K562 (cell line): ENCODE measurements at regions not wholly inside any gene's neighbourhood (a gene's known extent, or its start where the extent isn't known, plus 50 kb on each side); places are given as distances from the start of the nearest gene placed in this dataset.

Source experiments
- ATAC-seq: fragments of 200-7000 bp; cut with Tn5 transposase; 3 replicates; pipeline ENCODE4 v1.9.1; 2020; ENCODE audit warnings: moderate library complexity
- BruUV-seq: library from RNA; stranded (reverse); fragments of 400-500 nt; replicated peaks from 2 replicates; lab custom pipeline; 2021; lab: Mats Ljungman, UMichigan
- CTCF ChIA-PET: fragments of 300-600 bp; formaldehyde crosslinking; extraction: SDS; loops from one replicate; lab custom pipeline; 2021; ENCODE audit warnings: low intra/inter-chr PET ratio; lab: Yijun Ruan, JAX
- POLR2A ChIA-PET: fragments of 300-600, 350-650 bp; sonication (Branson Sonifier 250); formaldehyde crosslinking; extraction: SDS; loops from one replicate; lab custom pipeline; 2021; ENCODE audit warnings: antibody characterized with exemption, inconsistent platforms; lab: Yijun Ruan, JAX
- DNase-seq, 4 experiments: peaks; one replicate each; pipeline versions ENCODE4 v3.0.0 to v3.0.0-alpha.2; 2011 to 2018; ENCODE audit warnings: low spot score in 3 of 4, mixed read lengths in 3 of 4; ENCODE audit errors: extremely low read depth in 1 of 4
- FAIRE-seq: peaks from 2 replicates; lab custom pipeline; 2011; peaks lifted over from hg19 to GRCh38; lab: Jason Lieb, UNC
- H2AFZ ChIP-seq: 2 replicates; pipeline ENCODE4 v1.6.0; 2011; ENCODE audit warnings: low read depth, low read length, control low read depth, inconsistent platforms
- H3K27ac ChIP-seq: fragments of 200-600 bp; 3 replicates; pipeline ENCODE4 v1.8.0; 2011; ENCODE audit warnings: low read depth, mild to moderate bottlenecking, control low read depth, inconsistent platforms, low read length, moderate library complexity, mixed read lengths; ENCODE audit errors: extremely low read depth
- H3K27me3 ChIP-seq, 2 experiments: fragments of 300-600 bp in 1 of 2; 2 replicates in 1 of 2; 3 replicates in 1 of 2; pipeline versions ENCODE4 v1.6.0 to v1.8.0; 2011; ENCODE audit warnings: inconsistent platforms in 2 of 2, low read length in 2 of 2, mild to moderate bottlenecking in 1 of 2, mixed read lengths in 1 of 2, moderate library complexity in 1 of 2; ENCODE audit not compliant: control insufficient read depth in 2 of 2, insufficient read depth in 2 of 2
- H3K36me3 ChIP-seq: fragments of 300-600 bp; 3 replicates; pipeline ENCODE4 v1.8.0; 2011; ENCODE audit warnings: mild to moderate bottlenecking, low read length, inconsistent platforms; ENCODE audit not compliant: control insufficient read depth, insufficient read depth
- H3K4me1 ChIP-seq, 2 experiments: fragments of 200-600 bp in 1 of 2; replicated peaks in 1 of 2; 2 replicates in 1 of 2; 3 replicates in 1 of 2; pipeline versions ENCODE4 v1.5.1 to v1.8.0; 2011; ENCODE audit warnings: inconsistent platforms in 2 of 2, low read length in 2 of 2, mild to moderate bottlenecking in 1 of 2, mixed read lengths in 1 of 2, moderate library complexity in 1 of 2; ENCODE audit not compliant: control insufficient read depth in 2 of 2, insufficient read depth in 2 of 2
- H3K4me2 ChIP-seq: 2 replicates; pipeline ENCODE4 v1.6.1; 2011; ENCODE audit warnings: low read length, control low read depth, inconsistent platforms, mixed read lengths; ENCODE audit not compliant: insufficient read depth
- H3K4me3 ChIP-seq: fragments of 200-600 bp; sonication (generic), shearing (Covaris generic); 2 replicates; pipeline ENCODE4 v1.5.1; 2016; ENCODE audit warnings: control low read depth, inconsistent platforms
- H3K79me2 ChIP-seq: fragments of 200-600 bp; 3 replicates; pipeline ENCODE4 v1.8.0; 2011; ENCODE audit warnings: low read length, inconsistent platforms; ENCODE audit not compliant: control insufficient read depth, insufficient read depth
- H3K9ac ChIP-seq, 2 experiments: 2 replicates each; pipeline versions ENCODE4 v1.6.0 to v1.6.1; 2011; ENCODE audit warnings: low read depth in 2 of 2, low read length in 2 of 2, control low read depth in 1 of 2, inconsistent platforms in 1 of 2, mild to moderate bottlenecking in 1 of 2, mixed read lengths in 1 of 2; ENCODE audit not compliant: insufficient read depth in 1 of 2
- H3K9me1 ChIP-seq: one replicate; pipeline ENCODE4 v1.6.0; 2011; ENCODE audit warnings: inconsistent platforms, mild to moderate bottlenecking, low read length, moderate library complexity; ENCODE audit not compliant: control insufficient read depth, insufficient read depth
- H3K9me3 ChIP-seq: replicated peaks from 2 replicates; pipeline ENCODE4 v1.5.1; 2011; ENCODE audit warnings: low read depth, low read length, inconsistent platforms; ENCODE audit not compliant: control insufficient read depth, insufficient read depth
- H4K20me1 ChIP-seq: replicated peaks from 2 replicates; pipeline ENCODE4 v1.6.1; 2011; ENCODE audit warnings: low read length, inconsistent platforms, mixed read lengths; ENCODE audit not compliant: control insufficient read depth, insufficient read depth
- BCOR ChIP-seq: fragments of 450-650 bp; IDR thresholded peaks from 2 replicates; pipeline ENCODE4 v1.6.1; 2016
- CBX5 ChIP-seq: IDR thresholded peaks from 2 replicates; pipeline ENCODE4 v1.6.1; 2014; ENCODE audit warnings: low read depth, borderline replicate concordance
- CTBP1 ChIP-seq: fragments of 450-650 bp; IDR thresholded peaks from 2 replicates; pipeline ENCODE4 v1.6.1; 2016; ENCODE audit warnings: borderline replicate concordance
- ELK1 ChIP-seq: sonication (generic); formaldehyde crosslinking; IDR thresholded peaks from 2 replicates; pipeline ENCODE4 v1.8.1; 2022; ENCODE audit warnings: missing genetic modification reagents
- HSF4 ChIP-seq: fragments of 250-450 bp; sonication (Bioruptor Pico); IDR thresholded peaks from 2 replicates; pipeline ENCODE4 v2.1.2; 2022; ENCODE audit warnings: mild to moderate bottlenecking, moderate library complexity, borderline replicate concordance
- MAFK ChIP-seq: IDR thresholded peaks from 2 replicates; pipeline ENCODE4 v1.6.1; 2011; ENCODE audit warnings: low read length, improper control_type of control experiment
- MCM7 ChIP-seq, 2 experiments: fragments of 450-650 bp; IDR thresholded peaks; 2 replicates each; pipeline ENCODE4 v1.6.1; 2016 to 2018
- MITF ChIP-seq: IDR thresholded peaks from 2 replicates; pipeline ENCODE4 v1.6.1; 2014; ENCODE audit warnings: antibody characterized with exemption
- NCOA2 ChIP-seq, 2 experiments: fragments of 450-650 bp; IDR thresholded peaks; 2 replicates each; pipeline ENCODE4 v1.6.1; 2018; ENCODE audit warnings: mild to moderate bottlenecking in 2 of 2, moderate library complexity in 1 of 2; ENCODE audit not compliant: partially characterized antibody in 2 of 2
- NFE2 ChIP-seq: IDR thresholded peaks from 2 replicates; pipeline ENCODE4 v1.6.1; 2014; ENCODE audit warnings: antibody characterized with exemption, low read depth
- NFE2L1 ChIP-seq: fragments of 450-650 bp; IDR thresholded peaks from 2 replicates; pipeline ENCODE4 v1.6.1; 2016; ENCODE audit warnings: missing genetic modification characterization, low read depth, mild to moderate bottlenecking, missing compliant biosample characterization, moderate library complexity, borderline replicate concordance
- POLR2AphosphoS5 ChIP-seq: IDR thresholded peaks from 2 replicates; pipeline ENCODE4 v1.6.1; 2011; ENCODE audit warnings: mild to moderate bottlenecking, low read depth, low read length, moderate library complexity; ENCODE audit not compliant: control insufficient read depth, insufficient read depth
- PRMT5 ChIP-seq: sonication (generic); formaldehyde crosslinking; IDR thresholded peaks from 2 replicates; pipeline ENCODE4 v1.5.0; 2020; ENCODE audit warnings: missing genetic modification reagents
- SIRT6 ChIP-seq: IDR thresholded peaks from one replicate; pipeline ENCODE4 v1.6.1; 2012; ENCODE audit warnings: low read depth, mild to moderate bottlenecking, control low read depth, inconsistent platforms, low read length, moderate library complexity
- TEAD2 ChIP-seq: fragments of 450-650 bp; IDR thresholded peaks from 2 replicates; pipeline ENCODE4 v1.6.1; 2016; ENCODE audit warnings: missing genetic modification characterization, control low read depth, missing compliant biosample characterization
- ZNF165 ChIP-seq: fragments of 250-450 bp; sonication (Bioruptor Pico); IDR thresholded peaks from 2 replicates; pipeline ENCODE4 v1.4.0; 2020; ENCODE audit warnings: borderline replicate concordance
- ZNF551 ChIP-seq: fragments of 250-450 bp; sonication (Bioruptor Pico); IDR thresholded peaks from 2 replicates; pipeline ENCODE4 v1.5.0; 2021; ENCODE audit warnings: mild to moderate bottlenecking, moderate library complexity
- WGBS: fragments of 100-300 bp; shearing (Covaris generic); methylation state at CpG from one replicate; pipeline ENCODE4 v1.1.6; 2016; ENCODE audit warnings: low coverage, mixed read lengths; ENCODE audit not compliant: insufficient coverage; ENCODE audit errors: missing lambda C conversion rate; 5-methylcytosine and 5-hydroxymethylcytosine counted together
- in situ Hi-C: fragments of 300-500 bp; cut with MboI; formaldehyde crosslinking; loops from 4 replicates; pipeline ENCODE4 v1.15.0; 2018; ENCODE audit warnings: inconsistent platforms, mixed read lengths
- intact Hi-C: fragments of 100-400 bp; cut with micrococcal nuclease; formaldehyde crosslinking; loops from 2 replicates; pipeline ENCODE4 v1.14.2; 2022

- Histone ChIP-seq H3K4me1 (no peaks in the 10 kb centered on the region), H4K20me1 (peaks cover 4% of the 10 kb centered on the region; the same call in 1 of the 2 replicates), H3K9ac (no peak overlapping the region), H3K9me1 (peaks cover 1% of the 10 kb centered on the region), H3K9me3 (no peaks in the 10 kb centered on the region), H3K4me2 (no peak overlapping the region), H3K36me3 (no peaks in the 10 kb centered on the region), H3K27me3 (peaks cover 79 to 89% of the 10 kb centered on the region in 2 experiments), H2AFZ (no peak overlapping the region), H3K4me3 (no peak overlapping the region), H3K79me2 (no peaks in the 10 kb centered on the region), H3K27ac (no peak overlapping the region)
- TF ChIP-seq NFE2, result no peak
- TF ChIP-seq HSF4 (CRISPR knock-in tag), result no peak
- no peak for TF ChIP-seq NCOA2 (IDR thresholded peaks at IDR 0.05; ENCODE audit: partially characterized antibody in 2 of 2)
- no peak for TF ChIP-seq MCM7 (IDR thresholded peaks at IDR 0.05)
- TF ChIP-seq NFE2L1 (tag), result no peak
- no peak for TF ChIP-seq CBX5
- no peak for TF ChIP-seq POLR2AphosphoS5
- no peak for TF ChIP-seq ZNF551
- TF ChIP-seq MAFK, result no peak
- TF ChIP-seq BCOR, result no peak
- no peak for TF ChIP-seq ZNF165
- TF ChIP-seq ELK1 (CRISPR knock-in tag), result no peak
- TF ChIP-seq MITF, result no peak
- TF ChIP-seq CTBP1, result no peak
- no peak for TF ChIP-seq SIRT6
- TF ChIP-seq PRMT5 (CRISPR knock-in tag), result no peak
- no peak for TF ChIP-seq TEAD2 (tag)
- WGBS, result 8% methylated on average over 14 of the region's 16 CpGs
- FAIRE-seq (no peak), DNase-seq (no peak), ATAC-seq (no peak; the same call in 2 of the 3 replicates)
- ChIA-PET POLR2A (interaction anchor here (1.0 kb wide), 1 partner anchor 59 kb away, joined by 3 read pairs; no protein-coding TSS in a partner anchor), CTCF (no interaction called here)
- BruUV-seq, result no TSS peak
- in situ Hi-C loops, result no loop called here
- intact Hi-C loops, result no loop called here
Measured at GRCh38 chr15:101556273-101556672, 66.8 kb upstream of the PCSK6 start.
